ENCODE measurements at regions not wholly inside any gene's neighbourhood (a gene's known extent, or its start where the extent isn't known, plus 50 kb on each side); places are given as distances from the start of the nearest gene placed in this dataset.

- TF ChIP-seq CTCF (IDR thresholded peaks at IDR 0.05; ENCODE audit: insufficient read depth in 1 of 2, low read depth in 1 of 2, low read length in 1 of 2, severe bottlenecking in 1 of 2, unreplicated experiment in 1 of 2): no peak
- Mint-ChIP-seq H3K4me1 (ENCODE audit: low read depth, unreplicated experiment) (no peaks in the 10 kb centered on the region), H3K27me3 (ENCODE audit: insufficient read depth, unreplicated experiment) (peaks cover 6% of the 10 kb centered on the region), H3K9me3 (ENCODE audit: unreplicated experiment) (no peaks in the 10 kb centered on the region), H3K36me3 (ENCODE audit: insufficient read depth, unreplicated experiment) (no peaks in the 10 kb centered on the region), H3K27ac (ENCODE audit: unreplicated experiment) (no peak overlapping the region), H3K4me3 (ENCODE audit: unreplicated experiment) (no peak overlapping the region)
- no peak overlapping the region for H3K4me3 ChIP-seq (ENCODE audit: low read depth, low read length)
- no TSS peak for BruUV-seq (replicated peaks)
- no peaks in the 10 kb centered on the region for H3K36me3 ChIP-seq (ENCODE audit: control insufficient read depth, insufficient read depth, low read length)
- intact Hi-C loops (cut with micrococcal nuclease; ENCODE audit: unreplicated experiment): loop anchor here (10.0 kb wide), 1 partner anchor 355 kb away; no protein-coding TSS in a partner anchor
- DNase-seq: no peak
- ChIA-PET CTCF (no interaction called here), POLR2A (no interaction called here)
- H3K4me1 ChIP-seq: no peaks in the 10 kb centered on the region
- no peaks in the 10 kb centered on the region for H3K9me3 ChIP-seq
- H3K27me3 ChIP-seq (replicated peaks; ENCODE audit: control insufficient read depth, insufficient read depth, low read length): no peaks in the 10 kb centered on the region
Observed at GRCh38 chr3:135539351-135539750, 426.2 kb upstream of the PPP2R3A start.

GRCh38 chr3:135539854-135540253 lies 425.7 kb upstream of the PPP2R3A start:
- no peak overlapping the region for H3K4me3 ChIP-seq (ENCODE audit: low read depth, low read length)
- H3K27me3 ChIP-seq (replicated peaks; ENCODE audit: control insufficient read depth, insufficient read depth, low read length): no peaks in the 10 kb centered on the region
- H3K9me3 ChIP-seq: no peaks in the 10 kb centered on the region
- Mint-ChIP-seq H3K4me1 (ENCODE audit: low read depth, unreplicated experiment) (no peaks in the 10 kb centered on the region), H3K9me3 (ENCODE audit: unreplicated experiment) (no peaks in the 10 kb centered on the region), H3K27me3 (ENCODE audit: insufficient read depth, unreplicated experiment) (peaks cover 6% of the 10 kb centered on the region), H3K27ac (ENCODE audit: unreplicated experiment) (no peak overlapping the region), H3K36me3 (ENCODE audit: insufficient read depth, unreplicated experiment) (no peaks in the 10 kb centered on the region), H3K4me3 (ENCODE audit: unreplicated experiment) (no peak overlapping the region)
- no peaks in the 10 kb centered on the region for H3K36me3 ChIP-seq (ENCODE audit: control insufficient read depth, insufficient read depth, low read length)
- CTCF ChIA-PET: no interaction called here
- no peaks in the 10 kb centered on the region for H3K4me1 ChIP-seq
- POLR2A ChIA-PET: no interaction called here
- intact Hi-C loops (cut with micrococcal nuclease; ENCODE audit: unreplicated experiment): loop anchor here (10.0 kb wide), 1 partner anchor 355 kb away; no protein-coding TSS in a partner anchor
- TF ChIP-seq CTCF (IDR thresholded peaks at IDR 0.05; ENCODE audit: insufficient read depth in 1 of 2, low read depth in 1 of 2, low read length in 1 of 2, severe bottlenecking in 1 of 2, unreplicated experiment in 1 of 2): no peak
- BruUV-seq (replicated peaks): no TSS peak
- DNase-seq: no peak

GRCh38 chr3:135549928-135550494 lies 415.5 kb upstream of the PPP2R3A start:
- H3K9me3 ChIP-seq: no peaks in the 10 kb centered on the region
- H3K36me3 Mint-ChIP-seq (ENCODE audit: insufficient read depth, unreplicated experiment): no peaks in the 10 kb centered on the region
- no peak overlapping the region for H3K4me3 ChIP-seq (ENCODE audit: low read depth, low read length)
- BruUV-seq (replicated peaks): no TSS peak
- H3K27me3 Mint-ChIP-seq (ENCODE audit: insufficient read depth, unreplicated experiment): peaks cover 14% of the 10 kb centered on the region
- ChIA-PET CTCF (no interaction called here), POLR2A (no interaction called here)
- no peaks in the 10 kb centered on the region for H3K4me1 Mint-ChIP-seq (ENCODE audit: low read depth, unreplicated experiment)
- intact Hi-C loops (cut with micrococcal nuclease; ENCODE audit: unreplicated experiment): no loop called here
- H3K9me3 Mint-ChIP-seq (ENCODE audit: unreplicated experiment): no peaks in the 10 kb centered on the region
- no peaks in the 10 kb centered on the region for H3K36me3 ChIP-seq (ENCODE audit: control insufficient read depth, insufficient read depth, low read length)
- no peaks in the 10 kb centered on the region for H3K4me1 ChIP-seq
- H3K4me3 Mint-ChIP-seq (ENCODE audit: unreplicated experiment): no peak overlapping the region
- H3K27me3 ChIP-seq (replicated peaks; ENCODE audit: control insufficient read depth, insufficient read depth, low read length): no peaks in the 10 kb centered on the region
- DNase-seq: no peak
- no peak for TF ChIP-seq CTCF (IDR thresholded peaks at IDR 0.05; ENCODE audit: insufficient read depth in 1 of 2, low read depth in 1 of 2, low read length in 1 of 2, severe bottlenecking in 1 of 2, unreplicated experiment in 1 of 2)
- H3K27ac Mint-ChIP-seq (ENCODE audit: unreplicated experiment): no peak overlapping the region

All from Caco-2 (cell line).